Amniotic stem cell (primary cell): ENCODE measurements at regions not wholly inside any gene's neighbourhood (a gene's known extent, or its start where the extent isn't known, plus 50 kb on each side); places are given as distances from the start of the nearest gene placed in this dataset.

ENCODE experiments used
- DNase-seq: peaks from one replicate; lab custom pipeline; 2025; lab: John Stamatoyannopoulos, UW

DNA sequence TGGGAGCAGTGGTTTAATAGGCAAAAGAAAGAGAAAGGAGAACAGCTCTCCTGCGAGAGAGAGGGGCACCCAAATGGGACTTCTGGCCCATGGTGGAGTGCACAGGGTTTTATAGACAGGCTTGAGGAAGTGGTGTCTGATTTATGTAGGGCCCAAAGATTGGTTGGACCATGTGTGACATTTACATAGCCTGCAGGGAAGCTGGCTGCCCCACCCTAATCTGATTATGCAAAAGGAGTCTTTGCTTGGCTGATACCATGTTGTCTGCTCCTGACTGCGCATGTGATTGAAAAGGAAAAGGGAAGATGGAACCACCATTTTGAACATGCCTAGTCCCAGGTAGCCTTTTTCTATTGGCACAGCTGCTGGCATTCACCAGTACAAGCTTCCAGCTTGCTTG is 100.0 kb upstream of the DIPK2B start:
- no peak for DNase-seq

DNA sequence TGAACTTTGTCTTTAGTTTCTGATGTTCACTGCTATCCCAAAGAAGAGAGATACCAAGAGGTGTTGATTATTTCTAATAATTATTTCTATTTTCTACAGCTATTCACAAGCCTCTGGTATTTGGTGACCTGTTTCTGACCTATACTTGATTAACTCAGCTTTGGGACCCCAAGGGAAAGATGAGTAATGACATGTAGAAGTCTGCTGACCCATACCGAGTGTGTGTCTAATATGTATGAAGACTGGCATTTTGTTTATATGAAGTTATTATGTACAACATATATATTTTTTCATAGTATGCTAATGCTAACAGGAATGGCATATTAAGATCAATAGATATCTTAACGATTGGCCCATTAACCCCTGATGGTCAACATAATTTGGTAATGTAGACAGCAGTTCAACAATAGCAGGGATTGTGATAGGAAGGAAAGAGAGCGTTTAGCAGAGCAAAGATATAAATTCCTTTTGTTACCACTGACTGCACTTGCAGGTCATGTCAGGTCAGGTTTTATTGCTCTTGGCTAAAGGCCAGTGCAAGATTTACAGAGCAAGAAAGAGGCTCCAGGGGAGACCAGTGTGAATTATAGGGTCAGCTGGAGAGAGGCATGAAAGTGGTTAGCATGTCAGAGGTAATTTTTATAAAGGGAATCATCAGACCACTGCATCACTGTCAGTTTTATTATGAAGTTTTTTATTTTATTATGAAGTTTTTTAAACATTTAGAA is 94.7 kb upstream of the DIPK2B start:
- no peak for DNase-seq

DNA sequence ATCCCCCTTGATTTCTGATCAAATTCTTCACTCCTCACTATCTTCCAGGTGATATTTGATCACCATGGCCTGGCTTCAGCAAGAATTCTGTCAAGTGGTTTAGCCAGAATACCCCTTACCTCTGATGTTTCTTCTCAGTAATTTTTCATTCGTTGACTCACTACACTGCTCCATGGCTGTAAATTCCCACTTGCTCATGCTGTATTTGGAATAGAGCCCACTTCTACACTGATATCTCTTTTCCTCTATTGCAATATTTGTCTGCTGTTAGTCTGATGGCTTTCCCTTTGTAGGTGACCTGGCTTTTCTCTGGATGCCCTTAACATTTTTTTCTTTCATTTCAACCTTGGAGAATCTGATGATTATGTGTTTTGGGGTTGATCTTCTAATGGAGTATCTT is 73.9 kb upstream of the DIPK2B start:
- no peak for DNase-seq

DNA sequence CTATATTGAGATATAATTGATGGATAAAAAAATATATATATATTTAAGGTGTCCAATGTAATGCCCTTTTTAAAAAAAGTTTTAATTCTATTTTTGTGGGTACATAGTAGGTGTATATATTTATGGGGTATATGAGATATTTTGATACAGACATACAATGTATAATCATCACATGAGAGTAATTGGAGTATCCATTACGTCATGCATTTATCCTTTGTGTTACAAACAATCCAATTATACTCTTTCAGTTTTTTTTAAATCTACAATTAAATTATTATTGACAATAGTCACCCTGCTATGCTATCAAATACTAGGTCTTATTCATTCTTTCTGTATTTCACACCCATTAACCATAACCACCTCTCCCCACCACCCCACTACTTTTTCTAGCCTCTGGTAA is 66.3 kb upstream of the DIPK2B start:
- DNase-seq = no peak

DNA sequence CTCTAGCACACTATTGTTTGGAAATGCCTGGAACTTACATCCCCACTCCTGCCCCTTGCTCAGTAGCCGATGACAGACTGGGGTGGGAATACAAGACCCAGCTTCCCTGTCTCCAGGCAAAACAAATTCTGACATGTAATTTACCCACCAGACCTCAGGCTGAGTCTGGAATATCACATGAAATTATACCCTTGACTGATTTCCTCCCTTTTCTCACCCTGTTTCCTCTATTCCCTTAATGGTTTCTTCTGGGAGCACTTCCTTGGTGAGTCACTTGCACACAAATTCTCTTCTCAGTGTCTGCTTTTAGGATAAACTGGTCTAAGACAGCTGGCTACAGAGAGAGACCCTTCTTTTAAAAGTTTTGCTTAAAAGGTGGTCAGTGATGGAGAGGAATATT is 65.8 kb upstream of the DIPK2B start:
- no peak for DNase-seq

DNA sequence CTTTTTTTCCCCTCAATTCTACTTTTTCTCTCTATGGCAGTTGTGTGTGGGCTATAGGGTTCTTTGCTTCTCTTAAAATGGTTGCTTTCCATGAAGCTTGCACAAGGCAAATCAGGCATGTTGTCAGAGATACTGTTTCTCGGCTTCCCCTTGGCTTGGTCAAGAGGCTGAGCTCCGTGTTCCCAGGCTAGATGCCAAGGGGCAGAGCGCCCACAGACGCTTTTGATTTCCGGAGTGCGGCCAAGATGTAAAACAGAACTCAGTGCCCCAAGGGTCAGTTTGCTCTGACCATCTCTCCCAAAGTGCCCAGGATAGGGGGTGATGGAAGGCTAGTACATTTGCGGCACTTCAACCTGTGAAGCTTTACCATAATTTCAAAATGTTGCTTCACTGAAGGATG is 64.2 kb upstream of the DIPK2B start:
- DNase-seq = no peak

DNA sequence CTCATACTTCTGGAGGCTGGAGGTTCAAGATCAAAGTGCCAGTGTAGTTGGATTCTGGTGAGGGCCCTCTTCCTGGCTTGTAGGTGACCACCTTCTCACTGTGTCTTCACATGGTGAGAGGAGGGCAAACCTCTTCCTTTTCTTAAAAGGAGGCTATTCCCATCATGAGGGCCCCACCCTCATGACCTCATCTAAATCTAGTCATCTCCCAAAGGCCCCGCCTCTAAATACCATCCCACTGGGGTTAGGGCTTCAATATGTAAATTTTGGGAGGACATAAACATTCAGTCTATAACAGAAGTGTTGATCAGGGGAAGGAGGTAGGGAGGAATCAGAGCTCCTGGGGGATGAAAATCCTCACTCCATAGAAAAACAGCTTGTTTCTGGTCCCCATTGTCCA is 60.8 kb upstream of the DIPK2B start:
- DNase-seq = no peak

DNA sequence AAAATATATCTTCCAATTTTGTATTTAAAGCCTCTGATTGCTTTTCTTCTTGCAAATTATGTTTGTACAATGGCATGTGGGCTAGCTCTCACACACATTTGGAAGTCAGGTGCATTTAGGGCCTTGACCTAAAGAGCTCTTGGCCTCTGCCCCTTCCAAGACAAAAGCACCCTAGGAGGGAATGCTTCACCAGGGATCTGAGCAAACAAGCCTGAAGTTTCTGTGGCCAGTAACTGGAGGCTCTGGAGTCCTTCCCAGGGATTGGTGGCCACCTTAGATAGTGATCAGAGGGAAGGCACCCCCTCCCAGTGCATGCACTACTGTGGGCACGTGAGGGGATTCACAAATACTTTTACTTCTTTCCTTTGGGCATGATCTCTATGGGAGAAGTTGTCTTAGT is 60.3 kb upstream of the DIPK2B start:
- DNase-seq = no peak

DNA sequence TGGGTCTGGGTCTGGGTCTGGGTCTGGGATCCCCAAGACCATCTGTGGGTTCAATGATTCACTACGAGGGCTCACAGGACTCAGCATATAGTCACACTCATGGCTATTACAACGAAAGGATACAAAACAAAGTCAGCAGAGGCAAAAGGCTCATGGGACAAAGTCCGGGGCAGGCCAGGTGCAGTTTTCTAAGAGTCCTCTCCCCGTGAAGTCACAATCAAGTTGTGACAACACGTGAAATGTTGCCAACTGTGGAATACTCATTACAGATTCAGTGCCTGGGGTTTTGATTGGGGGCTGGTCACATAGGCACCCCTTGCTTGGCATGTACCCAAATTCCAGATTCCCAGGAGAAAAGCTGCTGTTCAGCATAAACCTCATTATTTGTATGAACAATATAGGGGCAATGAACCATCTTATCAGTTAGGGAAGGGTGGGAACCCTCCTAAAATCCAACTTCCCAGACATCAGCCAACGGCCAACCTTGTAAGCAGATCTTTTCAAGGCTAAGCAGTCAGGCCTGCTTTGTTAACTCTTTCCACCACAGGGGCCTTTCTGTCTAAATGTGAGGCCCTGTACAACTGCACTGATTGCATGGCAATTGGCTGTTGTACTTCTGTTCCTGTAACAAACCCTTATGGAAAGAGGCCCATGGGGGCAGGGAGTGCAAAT is 58.2 kb upstream of the DIPK2B start:
- DNase-seq = no peak
